Breast epithelium (tissue), 3 donors: ENCODE measurements at regions not wholly inside any gene's neighbourhood (a gene's known extent, or its start where the extent isn't known, plus 50 kb on each side); places are given as distances from the start of the nearest gene placed in this dataset.

Source experiments
- CTCF ChIP-seq, 3 donors: fragments of 450-650 bp; IDR thresholded peaks; one replicate each; pipeline ENCODE4 v1.5.1; 2016 to 2017; ENCODE audit warnings: antibody characterized with exemption in 3 of 3, mild to moderate bottlenecking in 3 of 3, moderate library complexity in 3 of 3
- POLR2AphosphoS5 ChIP-seq, 3 donors: sonication (generic); formaldehyde crosslinking; IDR thresholded peaks; one replicate each; pipeline ENCODE4 v1.6.1; 2017; ENCODE audit warnings: antibody characterized with exemption in 3 of 3

GRCh38 chr3:59404064-59404463, 354.2 kb upstream of the CFAP20DC start:
- TF ChIP-seq CTCF (IDR thresholded peaks at IDR 0.05), result no peak
- TF ChIP-seq POLR2AphosphoS5 (IDR thresholded peaks at IDR 0.05), result no peak
